NCI-H2171 (cell line): ENCODE measurements at regions not wholly inside any gene's neighbourhood (a gene's known extent, or its start where the extent isn't known, plus 50 kb on each side); places are given as distances from the start of the nearest gene placed in this dataset.

Experiments used
- DNase-seq: peaks from one replicate; lab custom pipeline; 2025; lab: John Stamatoyannopoulos, UW

DNA sequence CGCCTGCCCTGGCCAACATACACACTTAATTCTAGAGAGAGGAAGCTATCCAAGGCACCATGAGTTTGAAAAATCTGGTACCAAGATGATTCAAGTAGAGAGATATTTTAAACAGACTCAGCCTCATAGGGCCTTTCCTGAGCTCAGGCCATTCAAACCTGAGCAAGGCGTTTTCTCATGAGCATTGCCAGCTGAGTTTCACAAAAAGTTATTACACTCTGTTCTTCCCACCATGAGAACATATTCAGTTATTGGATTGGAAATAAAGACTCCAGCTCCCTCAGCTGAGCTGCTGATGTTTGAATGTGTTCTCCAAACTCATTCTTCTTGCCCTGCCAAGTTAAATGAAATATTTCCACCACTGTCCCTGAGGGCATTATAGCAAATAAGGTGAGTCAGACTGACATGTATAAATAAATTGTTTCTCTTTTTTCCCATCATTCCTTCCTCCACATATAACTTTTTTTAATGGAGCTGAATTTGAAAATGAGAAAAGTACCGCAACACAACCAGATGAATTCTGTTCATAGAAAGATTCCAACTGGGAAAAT is 429.6 kb downstream of the RAB28 start:
- DNase-seq = no peak

DNA sequence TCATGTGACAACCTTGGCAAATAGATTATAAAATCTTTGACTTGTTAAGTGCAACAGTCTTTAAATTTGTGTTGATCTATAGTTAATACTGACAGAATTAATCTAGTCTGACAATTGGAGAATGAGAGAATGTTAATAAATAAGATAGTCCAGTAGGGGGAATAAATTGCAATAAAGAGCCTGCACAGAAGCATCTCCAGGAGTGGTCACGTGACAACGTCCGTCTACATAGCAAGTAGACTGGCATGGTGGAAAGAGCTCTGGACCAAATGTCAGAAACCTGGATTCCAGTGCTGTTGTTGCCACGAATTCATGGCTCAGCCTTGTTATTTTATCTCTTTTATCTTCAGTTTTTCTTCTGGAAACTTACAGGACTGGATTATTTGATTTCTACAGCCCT is 436.5 kb downstream of the RAB28 start:
- no peak for DNase-seq

DNA sequence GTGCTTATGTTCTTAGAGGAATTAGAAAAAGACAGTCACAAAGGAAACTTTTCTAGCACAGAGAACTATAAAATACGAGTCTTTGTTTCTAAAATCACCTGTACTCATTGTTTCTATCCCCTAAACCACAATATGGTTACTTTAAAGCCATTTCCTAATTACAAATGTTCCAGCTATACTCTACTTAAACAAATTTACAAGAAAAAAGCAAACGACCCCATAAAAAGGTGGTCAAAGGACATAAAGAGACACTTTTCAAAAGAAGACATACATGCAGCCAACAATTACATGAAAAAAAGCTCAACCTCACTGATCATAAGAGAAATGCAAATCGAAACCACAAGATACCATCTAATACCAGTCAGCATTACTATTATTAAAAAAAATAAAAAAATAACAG is 447.3 kb downstream of the RAB28 start:
- no peak for DNase-seq

DNA sequence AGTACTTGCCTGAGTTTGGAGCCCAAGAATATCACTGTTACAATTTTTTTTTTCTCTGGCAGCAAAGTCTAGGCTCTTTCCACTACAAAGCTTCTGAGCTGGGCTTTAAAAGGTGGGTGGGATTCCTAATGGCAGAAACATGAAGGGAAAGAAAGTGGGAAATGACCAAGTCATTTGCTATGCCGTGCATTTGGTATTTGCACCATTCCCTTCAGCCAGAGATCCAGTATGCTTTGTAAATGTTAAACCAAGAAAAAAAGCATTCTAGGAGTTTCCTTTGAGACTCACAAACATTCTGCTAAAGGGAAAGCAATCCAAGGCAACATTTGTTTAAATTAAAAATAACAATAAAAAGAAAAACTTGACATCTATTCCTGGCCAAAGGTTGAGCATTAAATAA is 451.2 kb downstream of the RAB28 start:
- DNase-seq = no peak

GRCh38 chr4:13024147-13025105 is 459.7 kb downstream of the RAB28 start:
- DNase-seq = no peak

DNA sequence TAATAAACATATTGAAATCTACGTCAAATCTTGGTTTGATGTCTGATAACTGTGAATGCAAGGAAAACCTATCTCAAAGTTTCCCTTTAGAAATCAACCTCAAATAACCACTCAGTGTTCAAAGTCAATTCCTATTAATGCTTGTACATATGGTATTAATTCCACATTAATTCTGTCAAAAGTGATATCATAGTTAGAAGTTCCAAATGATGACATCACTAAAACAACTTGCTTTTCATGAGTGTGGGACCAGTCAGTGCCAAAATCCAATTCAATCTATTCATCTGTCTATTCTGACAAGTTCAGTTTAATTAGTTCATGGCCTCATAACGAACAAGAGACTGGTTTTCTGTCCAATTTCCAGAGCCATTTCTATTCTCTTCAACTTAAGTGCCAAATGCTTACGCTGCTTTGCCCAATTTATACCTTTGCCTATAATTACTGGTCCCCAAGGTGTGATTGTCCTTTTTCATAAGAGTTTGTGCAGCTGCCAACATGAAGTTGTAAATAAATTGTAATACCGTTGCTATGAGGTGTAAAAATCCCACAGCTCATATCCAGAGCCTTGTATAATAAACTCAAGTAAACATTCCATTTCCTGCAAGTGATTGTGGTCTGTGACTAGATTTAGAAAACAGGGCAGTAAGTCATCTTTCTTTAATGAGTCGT is 476.2 kb downstream of the RAB28 start:
- no peak for DNase-seq

DNA sequence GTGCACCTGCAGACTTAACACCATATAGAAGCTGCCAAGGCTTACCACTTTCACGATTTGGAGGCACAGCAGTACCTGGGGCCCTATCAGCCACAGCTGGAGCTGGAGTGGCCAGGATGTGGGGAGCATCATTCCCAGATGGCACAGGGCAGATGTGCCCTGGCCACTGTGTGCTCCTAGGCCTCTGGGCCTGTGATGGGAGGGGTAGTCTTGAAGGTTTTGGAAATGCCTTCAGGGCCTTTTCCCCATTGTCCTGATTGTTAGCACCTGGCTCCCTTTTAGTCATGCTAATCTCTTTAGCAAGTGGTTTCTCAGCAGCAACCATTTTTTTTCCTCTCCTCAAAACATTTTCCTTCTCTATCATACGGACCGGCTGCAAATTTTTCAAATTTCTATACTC is 490.2 kb downstream of the RAB28 start:
- no peak for DNase-seq

DNA sequence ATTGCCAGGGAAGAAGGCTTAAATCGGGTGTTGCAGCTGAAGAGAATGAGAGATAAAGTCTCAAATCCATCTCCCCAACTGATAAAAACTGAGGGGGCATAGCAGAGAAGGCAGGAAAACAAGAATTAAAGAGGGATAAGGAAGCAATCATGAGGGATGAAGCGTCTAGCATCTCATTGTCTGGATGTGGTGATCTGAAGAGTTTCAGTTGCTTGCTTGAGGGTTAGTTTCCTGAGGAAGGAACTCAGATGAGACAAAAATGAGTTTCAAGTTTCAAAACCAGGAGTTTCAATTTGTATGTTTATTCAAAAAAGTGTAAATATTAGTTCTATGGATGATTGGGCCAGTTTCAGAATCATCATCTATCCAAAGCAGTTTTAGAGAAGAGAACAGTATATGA is 496.9 kb downstream of the RAB28 start:
- no peak for DNase-seq

DNA sequence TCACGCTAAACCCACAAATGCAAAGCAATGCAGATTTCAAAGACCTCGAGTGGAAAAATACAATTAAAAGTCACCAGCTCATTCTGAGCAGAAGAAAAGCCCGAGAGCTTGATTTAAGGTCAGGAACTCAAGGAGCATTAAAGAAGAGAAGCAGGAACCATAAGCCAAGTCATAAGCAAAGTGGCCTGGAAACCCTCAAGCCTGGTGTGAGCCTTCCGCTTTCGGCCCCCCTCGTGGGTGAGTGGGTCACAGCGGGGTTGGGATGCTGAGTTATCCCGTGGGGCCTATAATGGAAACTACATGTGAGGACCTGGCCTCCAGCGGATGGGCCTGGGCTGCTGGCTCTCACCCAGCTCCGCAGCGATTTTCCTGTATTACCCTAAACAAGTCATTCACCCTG is 504.3 kb downstream of the RAB28 start:
- DNase-seq = no peak

DNA sequence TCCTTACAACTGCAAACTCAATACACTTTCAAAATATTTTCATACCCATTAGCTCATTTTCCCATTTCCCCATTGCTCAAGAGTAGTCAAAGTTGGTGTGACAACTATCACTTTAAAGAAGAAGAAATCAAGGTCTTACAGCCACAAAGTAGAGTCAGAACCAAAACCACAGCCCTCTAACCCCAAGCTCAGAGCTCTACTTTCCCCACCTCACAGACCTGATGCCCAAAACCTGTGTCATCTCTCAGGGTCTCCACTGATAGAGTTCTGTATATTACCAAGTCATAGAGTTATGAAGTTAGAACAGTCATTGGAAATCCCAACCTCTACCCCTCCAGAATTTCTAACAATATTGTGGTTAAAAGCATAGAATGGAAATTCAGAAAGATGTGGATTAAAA is 505.8 kb downstream of the RAB28 start:
- DNase-seq = no peak

DNA sequence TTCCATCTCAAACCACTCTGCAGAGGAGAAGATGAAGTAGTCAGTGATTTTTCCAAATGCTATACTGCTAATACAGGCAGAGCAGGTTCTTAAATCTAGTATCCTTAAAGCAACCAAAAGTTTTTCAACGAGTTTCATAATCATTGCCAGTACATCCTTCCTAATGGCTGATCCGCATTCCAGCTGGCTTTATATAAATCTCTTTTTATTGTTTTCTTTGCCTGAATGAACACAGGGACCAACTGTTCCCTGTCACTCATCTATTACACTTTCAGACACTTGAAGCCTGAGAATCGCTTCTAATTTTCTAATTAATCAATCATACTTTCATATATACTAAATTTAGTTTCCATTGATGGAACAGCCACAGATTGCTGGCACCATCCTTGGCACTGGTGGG is 508.6 kb downstream of the RAB28 start:
- no peak for DNase-seq

DNA sequence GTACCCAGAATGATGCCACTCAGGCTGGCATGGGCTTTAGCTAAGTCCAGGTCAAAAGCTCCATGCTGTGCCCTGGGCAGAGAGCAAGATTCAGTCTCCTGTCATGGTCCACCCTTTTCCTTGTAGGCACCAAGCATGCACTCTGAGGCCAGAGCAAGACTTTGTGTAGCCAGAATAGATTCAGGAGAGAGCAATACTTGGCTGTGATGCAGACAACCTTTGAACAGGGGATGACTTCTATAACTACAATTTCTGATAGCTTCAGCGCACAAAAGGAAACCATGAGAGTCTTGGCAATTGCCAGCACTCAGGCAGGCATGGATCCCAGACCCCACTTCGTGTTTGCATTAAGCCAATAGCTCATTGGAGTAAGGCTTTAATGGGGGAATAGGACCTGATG is 510.6 kb downstream of the RAB28 start:
- DNase-seq = no peak

- no peak for DNase-seq
Observed at GRCh38 chr4:12968345-12968744, 515.8 kb downstream of the RAB28 start.

GRCh38 chr4:12966726-12967125 is 517.4 kb downstream of the RAB28 start:
- no peak for DNase-seq

- DNase-seq = no peak
Observed at GRCh38 chr4:12965334-12965733, 518.8 kb downstream of the RAB28 start.

- no peak for DNase-seq
Observed at GRCh38 chr4:12963912-12964311, 520.2 kb downstream of the RAB28 start.

DNA sequence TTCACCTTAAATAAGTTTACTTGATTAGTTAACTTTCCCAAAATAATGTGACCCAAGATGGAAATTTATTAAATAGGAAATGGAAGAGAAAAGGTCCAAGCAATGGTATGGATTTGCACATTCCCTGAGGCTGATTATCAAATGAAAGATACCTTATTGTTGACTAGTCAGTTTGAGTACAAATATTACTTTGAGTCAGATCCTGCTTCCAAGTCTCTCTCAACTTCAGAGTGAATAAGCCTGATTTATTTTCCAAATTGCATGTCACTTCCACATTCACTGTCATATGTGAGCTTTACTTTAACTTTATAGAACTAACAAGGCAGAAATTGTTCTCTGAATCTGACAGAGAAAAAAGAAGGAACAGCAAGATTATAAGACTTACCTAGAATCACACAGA is 520.8 kb downstream of the RAB28 start:
- DNase-seq = no peak

DNA sequence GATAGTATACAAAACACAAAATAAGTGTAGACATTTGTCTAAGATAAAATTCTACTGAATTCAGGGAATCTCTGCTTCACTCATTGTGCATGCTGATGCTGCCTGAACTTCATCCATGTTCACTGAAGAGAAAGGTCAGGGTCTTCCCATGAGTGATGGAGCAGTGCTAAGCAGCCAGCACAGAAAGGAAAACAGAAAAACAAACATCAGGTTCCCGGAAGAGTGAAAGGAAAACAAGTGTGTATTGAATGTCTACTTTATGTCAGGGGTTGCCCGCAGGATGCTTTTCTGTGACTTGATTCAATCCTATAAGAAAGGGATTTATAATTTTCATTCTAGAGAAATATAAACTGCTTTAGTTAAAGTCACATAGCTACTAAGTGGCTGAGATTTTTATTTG is 522.4 kb downstream of the RAB28 start:
- no peak for DNase-seq

DNA sequence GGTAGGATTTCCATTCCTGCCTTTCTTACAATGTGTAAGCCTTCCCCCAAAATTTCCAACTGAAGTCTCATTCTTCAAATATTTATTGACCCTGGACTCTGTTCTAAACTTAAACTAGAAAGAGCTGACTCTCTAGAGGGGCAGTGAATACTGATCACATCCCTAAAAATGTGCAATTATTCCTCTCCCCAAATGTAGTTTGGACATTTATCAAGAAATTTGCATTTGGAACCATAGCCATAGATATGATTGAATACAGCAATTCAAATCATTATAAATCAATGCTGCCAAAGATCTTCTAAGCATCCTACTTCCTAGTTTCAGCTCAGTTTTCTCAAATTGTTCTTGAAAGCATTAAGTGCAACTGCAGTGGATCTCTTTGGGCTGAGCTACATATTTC is 525.7 kb downstream of the RAB28 start:
- no peak for DNase-seq

- DNase-seq = no peak
Observed at GRCh38 chr4:12957108-12957507, 527.0 kb downstream of the RAB28 start.

DNA sequence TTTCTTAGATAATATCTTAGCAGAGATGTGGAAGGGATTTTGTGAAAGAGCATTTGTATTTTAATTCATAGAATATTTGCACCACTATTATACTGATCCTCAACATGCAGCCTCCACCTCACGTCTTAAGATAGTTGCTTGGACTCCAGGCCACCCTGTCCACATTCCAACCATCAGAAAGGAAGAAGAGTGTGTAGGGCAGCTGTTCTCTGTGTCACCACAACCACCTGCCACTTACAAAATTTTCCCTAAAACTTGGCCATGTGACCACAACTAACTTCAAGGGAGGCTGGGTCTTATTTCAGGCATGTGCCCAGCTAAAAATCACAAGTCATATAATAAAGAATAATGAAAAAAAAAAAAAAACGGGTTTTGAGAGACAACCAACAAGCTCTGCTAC is 528.1 kb downstream of the RAB28 start:
- DNase-seq = no peak

- DNase-seq = no peak
Observed at GRCh38 chr4:12949719-12950490, 534.2 kb downstream of the RAB28 start.
